H9 (cell line): ENCODE measurements at regions not wholly inside any gene's neighbourhood (a gene's known extent, or its start where the extent isn't known, plus 50 kb on each side); places are given as distances from the start of the nearest gene placed in this dataset.

Experiments
- DNase-seq: peaks from one replicate; pipeline ENCODE4 v3.0.0-alpha.2; 2017
- H2AFZ ChIP-seq: one replicate; pipeline ENCODE4 v1.6.1; 2013; ENCODE audit warnings: mild to moderate bottlenecking, low read length, control low read depth, moderate library complexity
- H2AK5ac ChIP-seq: 2 replicates; pipeline ENCODE4 v1.6.1; 2013; ENCODE audit warnings: low read length, control low read depth, mixed read lengths; ENCODE audit not compliant: insufficient read length
- H2BK120ac ChIP-seq: one replicate; pipeline ENCODE4 v1.6.1; 2013; ENCODE audit warnings: low read depth, mild to moderate bottlenecking, low read length, control low read depth, inconsistent platforms; ENCODE audit not compliant: poor library complexity, severe bottlenecking
- H2BK12ac ChIP-seq: 2 replicates; pipeline ENCODE4 v1.6.1; 2013; ENCODE audit warnings: low read length, control low read depth, mixed read lengths, low read depth; ENCODE audit not compliant: insufficient read length
- H2BK15ac ChIP-seq: 2 replicates; pipeline ENCODE4 v1.6.1; 2013; ENCODE audit warnings: low read depth, low read length, control low read depth
- H2BK20ac ChIP-seq: one replicate; pipeline ENCODE4 v1.6.1; 2013; ENCODE audit warnings: low read depth, mild to moderate bottlenecking, low read length, control low read depth, inconsistent platforms; ENCODE audit not compliant: poor library complexity, severe bottlenecking
- H2BK5ac ChIP-seq: 2 replicates; pipeline ENCODE4 v1.6.1; 2013; ENCODE audit warnings: low read length, control low read depth, mixed read lengths; ENCODE audit not compliant: insufficient read length
- H3K14ac ChIP-seq: 2 replicates; pipeline ENCODE4 v1.6.1; 2013; ENCODE audit warnings: low read length, control low read depth; ENCODE audit not compliant: insufficient read depth
- H3K18ac ChIP-seq: 2 replicates; pipeline ENCODE4 v1.6.1; 2013; ENCODE audit warnings: low read depth, mild to moderate bottlenecking, mixed read lengths, low read length, control low read depth; ENCODE audit not compliant: insufficient read length
- H3K23ac ChIP-seq: 2 replicates; pipeline ENCODE4 v1.6.1; 2013; ENCODE audit warnings: low read length, control low read depth, mixed read lengths, low read depth; ENCODE audit not compliant: insufficient read length
- H3K23me2 ChIP-seq: 2 replicates; pipeline ENCODE4 v1.6.1; 2013; ENCODE audit warnings: low read depth, mild to moderate bottlenecking, mixed read lengths, low read length, control low read depth; ENCODE audit not compliant: insufficient read length, poor library complexity, severe bottlenecking
- H3K27ac ChIP-seq: 2 replicates; pipeline ENCODE4 v1.5.1; 2013; ENCODE audit warnings: low read length, control low read depth, mixed read lengths, low read depth; ENCODE audit not compliant: insufficient read length
- H3K27me3 ChIP-seq: 2 replicates; pipeline ENCODE4 v1.6.1; 2013; ENCODE audit warnings: low read length, control low read depth, inconsistent platforms; ENCODE audit not compliant: insufficient read depth
- H3K4ac ChIP-seq: 2 replicates; pipeline ENCODE4 v1.6.1; 2013; ENCODE audit warnings: low read depth, mild to moderate bottlenecking, control low read depth, inconsistent platforms, low read length, moderate library complexity
- H3K4me1 ChIP-seq: 2 replicates; pipeline ENCODE4 v1.6.1; 2013; ENCODE audit warnings: low read length, control low read depth, inconsistent platforms; ENCODE audit not compliant: insufficient read depth
- H3K4me2 ChIP-seq: 2 replicates; pipeline ENCODE4 v1.6.1; 2013; ENCODE audit warnings: low read length, control low read depth, mixed read lengths; ENCODE audit not compliant: insufficient read length, insufficient read depth
- H3K56ac ChIP-seq: 2 replicates; pipeline ENCODE4 v1.6.1; 2013; ENCODE audit warnings: low read depth, mild to moderate bottlenecking, mixed read lengths, low read length, control low read depth; ENCODE audit not compliant: insufficient read length
- H3K79me1 ChIP-seq: 2 replicates; pipeline ENCODE4 v1.6.1; 2013; ENCODE audit warnings: low read depth, mild to moderate bottlenecking, moderate library complexity, low read length, control low read depth, inconsistent platforms; ENCODE audit not compliant: insufficient read depth, poor library complexity, severe bottlenecking
- H3K79me2 ChIP-seq: 2 replicates; pipeline ENCODE4 v1.6.1; 2013; ENCODE audit warnings: low read length, control low read depth, inconsistent platforms; ENCODE audit not compliant: insufficient read depth
- H3K9ac ChIP-seq: 2 replicates; pipeline ENCODE4 v1.6.1; 2013; ENCODE audit warnings: low read length, control low read depth, mixed read lengths; ENCODE audit not compliant: insufficient read length; ENCODE audit errors: extremely low read depth
- H3K9me3 ChIP-seq: one replicate; pipeline ENCODE4 v1.6.1; 2013; ENCODE audit warnings: low read depth, low read length, inconsistent platforms; ENCODE audit not compliant: control insufficient read depth
- H3T11ph ChIP-seq: one replicate; pipeline ENCODE4 v1.6.1; 2013; ENCODE audit warnings: mild to moderate bottlenecking, low read length, control low read depth, inconsistent platforms
- H4K20me1 ChIP-seq: one replicate; pipeline ENCODE4 v1.6.1; 2013; ENCODE audit not compliant: control insufficient read depth, insufficient read length, insufficient read depth
- H4K5ac ChIP-seq: 2 replicates; pipeline ENCODE4 v1.6.1; 2013; ENCODE audit warnings: low read depth, mild to moderate bottlenecking, mixed read lengths, low read length, control low read depth; ENCODE audit not compliant: insufficient read length
- H4K8ac ChIP-seq: replicated peaks from 2 replicates; pipeline ENCODE4 v1.6.1; 2013; ENCODE audit warnings: low read length, control low read depth, mixed read lengths, low read depth; ENCODE audit not compliant: insufficient read length
- H4K91ac ChIP-seq: 2 replicates; pipeline ENCODE4 v1.6.1; 2013; ENCODE audit warnings: low read depth, mild to moderate bottlenecking, moderate library complexity, mixed read lengths, low read length, control low read depth; ENCODE audit not compliant: insufficient read length
- H3K27ac Mint-ChIP-seq, 3 experiments: 2 replicates in 2 of 3; 3 replicates in 1 of 3; pipeline ENCODE4 v1.8.0; 2020 to 2021; ENCODE audit warnings: mixed read lengths in 3 of 3, mild to moderate bottlenecking in 1 of 3, moderate library complexity in 1 of 3
- H3K27me3 Mint-ChIP-seq: 2 replicates; pipeline ENCODE4 v1.8.0; 2021; ENCODE audit warnings: low read depth, mild to moderate bottlenecking, moderate library complexity, mixed read lengths
- H3K36me3 Mint-ChIP-seq, 3 experiments: 2 replicates in 2 of 3; 3 replicates in 1 of 3; pipeline ENCODE4 v1.8.0; 2020 to 2021; ENCODE audit warnings: low read depth in 3 of 3, mixed read lengths in 3 of 3; ENCODE audit not compliant: insufficient read depth in 1 of 3
- H3K4me1 Mint-ChIP-seq, 2 experiments: 2 replicates each; pipeline ENCODE4 v1.8.0; 2020; ENCODE audit warnings: mixed read lengths in 2 of 2
- H3K4me3 Mint-ChIP-seq, 2 experiments: 2 replicates in 1 of 2; 3 replicates in 1 of 2; pipeline ENCODE4 v1.8.0; 2020 to 2021; ENCODE audit warnings: mild to moderate bottlenecking in 2 of 2, mixed read lengths in 2 of 2, moderate library complexity in 1 of 2
- H3K9me3 Mint-ChIP-seq, 2 experiments: 2 replicates in 1 of 2; 3 replicates in 1 of 2; pipeline ENCODE4 v1.8.0; 2020; ENCODE audit warnings: mild to moderate bottlenecking in 2 of 2, mixed read lengths in 2 of 2, moderate library complexity in 1 of 2
- CTCF ChIP-seq: fragments of 200-600 bp; sonication (generic); conservative IDR thresholded peaks from 3 replicates; pipeline ENCODE4 v1.8.0; 2021; ENCODE audit warnings: antibody characterized with exemption, mild to moderate bottlenecking
- WGBS: extraction: QIAGEN DNeasy Blood & Tissue Kit; methylation state at CpG from one replicate; pipeline ENCODE4 v1.1.7; 2013; ENCODE audit warnings: missing lambda C conversion rate, low lambda C conversion rate, mixed read lengths; ENCODE audit not compliant: insufficient read length; ENCODE audit errors: extremely low coverage; 5-methylcytosine and 5-hydroxymethylcytosine counted together

GRCh38 chr10:43795639-43796038, 147.0 kb upstream of the ZNF32 start:
- no peak overlapping the region for H3K14ac ChIP-seq

More at GRCh38 chr10:43795639-43796038, 147.0 kb upstream of the ZNF32 start:
- no peak overlapping the region for H3K27ac Mint-ChIP-seq
- no peaks in the 10 kb centered on the region for H3K79me2 ChIP-seq
- H3K4me1 ChIP-seq: no peaks in the 10 kb centered on the region
- no CpG with 5 or more reads among the region's 4 CpGs for WGBS
- no peak overlapping the region for H2BK12ac ChIP-seq
- H3T11ph ChIP-seq: no peak overlapping the region
- no peak overlapping the region for H2AFZ ChIP-seq
- no peak overlapping the region for H4K5ac ChIP-seq
- DNase-seq: no peak
- H3K4me1 Mint-ChIP-seq: peaks cover 0 to 7% of the 10 kb centered on the region in 2 experiments; a peak in 1 of 4 replicates
- H3K27ac ChIP-seq: no peak overlapping the region
- no peak overlapping the region for H3K4ac ChIP-seq
- H3K23ac ChIP-seq: no peak overlapping the region
- no peak overlapping the region for H3K9ac ChIP-seq
- no peaks in the 10 kb centered on the region; a peak in 1 of 7 replicates for H3K36me3 Mint-ChIP-seq
- no peak overlapping the region for H4K91ac ChIP-seq
- no peak overlapping the region for H2BK20ac ChIP-seq
- no peak for TF ChIP-seq CTCF
- no peak overlapping the region for H3K18ac ChIP-seq
- H2BK120ac ChIP-seq: no peak overlapping the region
- no peak overlapping the region for H2AK5ac ChIP-seq
- peaks cover 5% of the 10 kb centered on the region for H3K27me3 Mint-ChIP-seq
- no peaks in the 10 kb centered on the region for H3K79me1 ChIP-seq
- H3K56ac ChIP-seq: no peak overlapping the region
- H3K4me2 ChIP-seq: no peak overlapping the region
- H3K9me3 ChIP-seq: no peaks in the 10 kb centered on the region
- no peaks in the 10 kb centered on the region for H4K20me1 ChIP-seq
- no peak overlapping the region for H3K4me3 Mint-ChIP-seq
- peaks cover 0 to 2% of the 10 kb centered on the region in 2 experiments; a peak in 1 of 5 replicates for H3K9me3 Mint-ChIP-seq
- H3K23me2 ChIP-seq: no peaks in the 10 kb centered on the region
- H3K27me3 ChIP-seq: no peaks in the 10 kb centered on the region
- H2BK15ac ChIP-seq: no peak overlapping the region
- no peak overlapping the region for H2BK5ac ChIP-seq
- no peak overlapping the region for H4K8ac ChIP-seq
